HepG2 (cell line): ENCODE measurements at regions not wholly inside any gene's neighbourhood (a gene's known extent, or its start where the extent isn't known, plus 50 kb on each side); places are given as distances from the start of the nearest gene placed in this dataset.

Experiments
- ATAC-seq: fragments of 200-7000 bp; cut with Tn5 transposase; 3 replicates; pipeline ENCODE4 v1.9.1; 2020; ENCODE audit warnings: mild to moderate bottlenecking, moderate library complexity
- BruUV-seq: library from RNA; stranded (reverse); fragments of 400-500 nt; replicated peaks from 2 replicates; lab custom pipeline; 2021; lab: Mats Ljungman, UMichigan
- CTCF ChIA-PET: fragments of 300-600 bp; formaldehyde crosslinking; extraction: SDS; loops from one replicate; lab custom pipeline; 2021; ENCODE audit warnings: low total read pairs, inconsistent platforms, low intra/inter-chr PET ratio; lab: Yijun Ruan, JAX
- POLR2A ChIA-PET: fragments of 350-600 bp; sonication (Branson Sonifier 250); formaldehyde crosslinking; loops from one replicate; lab custom pipeline; 2020; ENCODE audit warnings: antibody characterized with exemption, inconsistent platforms; lab: Yijun Ruan, JAX
- DNase-seq: peaks from one replicate; pipeline ENCODE4 v3.0.0-alpha.2; 2015; ENCODE audit warnings: low spot score
- FAIRE-seq: peaks from 3 replicates; lab custom pipeline; 2011; peaks lifted over from hg19 to GRCh38; lab: Jason Lieb, UNC
- H2AFZ ChIP-seq: one replicate; pipeline ENCODE4 v1.6.1; 2011; ENCODE audit warnings: low read length, inconsistent platforms
- H3K27ac ChIP-seq: fragments of 300-600 bp; 3 replicates; pipeline ENCODE4 v1.8.0; 2011; ENCODE audit warnings: mixed run types, mild to moderate bottlenecking, mixed read lengths, low read length, inconsistent platforms; ENCODE audit not compliant: insufficient read depth; ENCODE audit errors: extremely low read length
- H3K27me3 ChIP-seq, 2 experiments: fragments of 200-600 bp in 1 of 2; 2 replicates in 1 of 2; 3 replicates in 1 of 2; pipeline versions ENCODE4 v1.6.0 to v1.8.0; 2011; ENCODE audit warnings: low read length in 2 of 2, mild to moderate bottlenecking in 2 of 2, moderate library complexity in 2 of 2, inconsistent platforms in 1 of 2; ENCODE audit not compliant: insufficient read depth in 2 of 2, control insufficient read depth in 1 of 2
- H3K36me3 ChIP-seq, 2 experiments: fragments of 200-600 bp in 1 of 2; replicated peaks in 1 of 2; 2 replicates in 1 of 2; 3 replicates in 1 of 2; pipeline versions ENCODE4 v1.5.1 to v1.8.0; 2011; ENCODE audit warnings: low read length in 2 of 2, inconsistent platforms in 1 of 2; ENCODE audit not compliant: insufficient read depth in 2 of 2, control insufficient read depth in 1 of 2
- H3K4me1 ChIP-seq: 2 replicates; pipeline ENCODE4 v1.5.1; 2012; ENCODE audit warnings: low read length, inconsistent platforms; ENCODE audit not compliant: insufficient read depth
- H3K4me2 ChIP-seq: 2 replicates; pipeline ENCODE4 v1.6.0; 2011; ENCODE audit warnings: low read depth, low read length, inconsistent platforms
- H3K4me3 ChIP-seq, 3 experiments: fragments of 200-600 bp in 1 of 3; sonication (generic), shearing (Covaris generic) in 1 of 3; replicated peaks in 1 of 3; 2 replicates each; pipeline ENCODE4 v1.5.1; 2011 to 2016; ENCODE audit warnings: low read length in 3 of 3, inconsistent platforms in 2 of 3, low read depth in 2 of 3, mild to moderate bottlenecking in 2 of 3, control low read depth in 1 of 3, mixed read lengths in 1 of 3; ENCODE audit not compliant: insufficient read depth in 1 of 3
- H3K79me2 ChIP-seq: one replicate; pipeline ENCODE4 v1.6.1; 2011; ENCODE audit warnings: low read length, inconsistent platforms; ENCODE audit not compliant: insufficient read depth
- H3K9ac ChIP-seq: 2 replicates; pipeline ENCODE4 v1.6.0; 2011; ENCODE audit warnings: mild to moderate bottlenecking, low read depth, low read length, inconsistent platforms; ENCODE audit not compliant: insufficient read depth
- H3K9me3 ChIP-seq: 2 replicates; pipeline ENCODE4 v1.5.1; 2012; ENCODE audit warnings: mild to moderate bottlenecking, low read length
- H4K20me1 ChIP-seq: 2 replicates; pipeline ENCODE4 v1.6.0; 2011; ENCODE audit warnings: inconsistent platforms, mild to moderate bottlenecking, low read length, moderate library complexity; ENCODE audit not compliant: insufficient read depth
- BATF2 ChIP-seq: sonication (generic); formaldehyde crosslinking; IDR thresholded peaks from 2 replicates; pipeline ENCODE4 v1.8.0; 2022; ENCODE audit warnings: mild to moderate bottlenecking, missing genetic modification reagents, moderate library complexity
- ELF3 ChIP-seq: IDR thresholded peaks from 2 replicates; pipeline ENCODE4 v1.6.1; 2016; ENCODE audit warnings: missing genetic modification reagents, missing compliant biosample characterization
- GATAD1 ChIP-seq: IDR thresholded peaks from 2 replicates; pipeline ENCODE4 v1.6.1; 2016; ENCODE audit warnings: missing genetic modification reagents, missing compliant biosample characterization
- HHEX ChIP-seq: IDR thresholded peaks from 2 replicates; pipeline ENCODE4 v1.6.1; 2016; ENCODE audit warnings: control low read depth
- MLLT10 ChIP-seq: sonication (generic); formaldehyde crosslinking; IDR thresholded peaks from 2 replicates; pipeline ENCODE4 v1.4.0; 2020; ENCODE audit warnings: missing genetic modification reagents
- PAXIP1 ChIP-seq: sonication (generic); formaldehyde crosslinking; conservative IDR thresholded peaks from 2 replicates; pipeline ENCODE4 v1.4.0; 2020; ENCODE audit warnings: mild to moderate bottlenecking, missing genetic modification reagents, moderate library complexity
- SKIL ChIP-seq: sonication (generic); formaldehyde crosslinking; IDR thresholded peaks from 2 replicates; pipeline ENCODE4 v1.8.0; 2022; ENCODE audit warnings: missing genetic modification reagents, mild to moderate bottlenecking, moderate library complexity, borderline replicate concordance
- SP2 ChIP-seq: sonication (generic); formaldehyde crosslinking; IDR thresholded peaks from 2 replicates; pipeline ENCODE4 v1.5.1; 2020; ENCODE audit warnings: mild to moderate bottlenecking, missing genetic modification reagents
- ZNF101 ChIP-seq: sonication (generic); formaldehyde crosslinking; IDR thresholded peaks from 2 replicates; pipeline ENCODE4 v1.4.0; 2020; ENCODE audit warnings: mild to moderate bottlenecking, low read depth, missing genetic modification reagents, borderline replicate concordance
- ZNF205 ChIP-seq: IDR thresholded peaks from 2 replicates; pipeline ENCODE4 v1.6.1; 2018; ENCODE audit warnings: missing biosample characterization, missing genetic modification reagents
- ZNF569 ChIP-seq: sonication (generic); formaldehyde crosslinking; IDR thresholded peaks from 2 replicates; pipeline ENCODE4 v1.5.0; 2020; ENCODE audit warnings: mild to moderate bottlenecking, missing genetic modification reagents, moderate library complexity, borderline replicate concordance
- ZSCAN5A ChIP-seq: sonication (generic); formaldehyde crosslinking; IDR thresholded peaks from 2 replicates; pipeline ENCODE4 v1.8.0; 2022; ENCODE audit warnings: mild to moderate bottlenecking, missing genetic modification reagents, borderline replicate concordance
- WGBS: methylation state at CpG from one replicate; pipeline ENCODE4 v1.1.6; 2017; ENCODE audit warnings: low lambda C conversion rate; 5-methylcytosine and 5-hydroxymethylcytosine counted together
- in situ Hi-C: cut with HindIII; loops from 2 replicates; pipeline ENCODE4 v1.10.0; 2017; ENCODE audit warnings: low pct_unique_long_range_greater_than_20kb; ENCODE audit not compliant: extremely low pct_ligation_motif_present
- intact Hi-C: fragments of 100-400 bp; cut with micrococcal nuclease; formaldehyde crosslinking; loops from one replicate; pipeline ENCODE4 v1.10.0; 2022; ENCODE audit not compliant: unreplicated experiment

- no peak for TF ChIP-seq MLLT10 (CRISPR knock-in tag)
- no peak for TF ChIP-seq GATAD1 (CRISPR knock-in tag)
- TF ChIP-seq ZNF205, result no peak
- no peak for TF ChIP-seq ELF3 (CRISPR knock-in tag)
- no peak for TF ChIP-seq PAXIP1 (CRISPR knock-in tag)
- TF ChIP-seq BATF2 (CRISPR knock-in tag), result no peak
- TF ChIP-seq HHEX (CRISPR knock-in tag), result no peak
- no peak for TF ChIP-seq ZSCAN5A (CRISPR knock-in tag)
- TF ChIP-seq ZNF101, result no peak
- no peak for TF ChIP-seq SKIL (CRISPR knock-in tag)
- no peak for TF ChIP-seq SP2 (CRISPR knock-in tag)
- no peak for TF ChIP-seq ZNF569
- H3K9me3 ChIP-seq, result no peaks in the 10 kb centered on the region
- POLR2A ChIA-PET, result no interaction called here
- no peaks in the 10 kb centered on the region for H4K20me1 ChIP-seq
- no peak overlapping the region for H3K27ac ChIP-seq
- in situ Hi-C loops (no loop called here), intact Hi-C loops (no loop called here)
- H3K4me1 ChIP-seq, result no peaks in the 10 kb centered on the region
- H3K4me2 ChIP-seq, result no peak overlapping the region
- no peaks in the 10 kb centered on the region for H3K27me3 ChIP-seq
- FAIRE-seq, result no peak
- no peak overlapping the region for H2AFZ ChIP-seq
- WGBS, result 24% methylated on average over 5 of the region's 5 CpGs
- BruUV-seq, result no TSS peak
- H3K79me2 ChIP-seq, result no peaks in the 10 kb centered on the region
- DNase-seq, result no peak
- CTCF ChIA-PET, result no interaction called here
- no peak overlapping the region for H3K4me3 ChIP-seq
- no peak overlapping the region for H3K9ac ChIP-seq
- H3K36me3 ChIP-seq, result no peaks in the 10 kb centered on the region
- no peak for ATAC-seq
These were observed 261.2 kb downstream of the CBLL2 start for GRCh38 chrX:22533898-22534297.
